ENCODE measurements at regions not wholly inside any gene's neighbourhood (a gene's known extent, or its start where the extent isn't known, plus 50 kb on each side); places are given as distances from the start of the nearest gene placed in this dataset.

DNA sequence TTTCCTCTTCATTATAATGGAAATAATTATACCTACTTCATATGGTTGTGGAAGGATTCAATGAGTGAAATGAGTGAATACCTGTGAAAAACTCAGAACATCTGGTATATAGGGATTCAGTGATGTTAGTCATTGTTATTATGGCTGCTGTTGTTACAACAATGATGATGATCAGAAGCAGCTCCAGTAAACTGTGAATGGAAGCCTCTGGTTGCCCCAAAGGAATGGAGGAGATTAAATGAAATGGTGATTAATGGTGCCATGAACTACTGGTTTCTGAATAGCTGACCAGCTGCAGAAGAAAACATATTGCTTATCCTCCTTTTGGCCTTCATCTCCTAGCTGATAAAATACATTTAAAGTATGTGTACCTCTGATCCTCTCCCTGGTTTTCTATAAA, 372.0 kb downstream of the ARHGEF28 start:
- TF ChIP-seq CTCF (conservative IDR thresholded peaks at IDR 0.05; ENCODE audit: low read depth, low read length) (no peak), EZH2 (IDR thresholded peaks at IDR 0.05; ENCODE audit: low read length, unreplicated experiment) (no peak), EZH2phosphoT487 (IDR thresholded peaks at IDR 0.05; ENCODE audit: borderline replicate concordance, low read length) (no peak)
